HL-60 (cell line): ENCODE measurements at regions not wholly inside any gene's neighbourhood (a gene's known extent, or its start where the extent isn't known, plus 50 kb on each side); places are given as distances from the start of the nearest gene placed in this dataset.
"Not testable (repeated sequence)": the region's sequence is repeated elsewhere in the genome, so short reads cannot be mapped to it uniquely, and the experiment has no call there.

Source experiments
- POLR2AphosphoS5 ChIP-seq: IDR thresholded peaks from 2 replicates; pipeline ENCODE4 v1.6.1; 2012; ENCODE audit warnings: low read depth
- TF ChIP-seq, protein P1 (sequence below): IDR thresholded peaks from one replicate; pipeline ENCODE4 v1.5.1; 2011; ENCODE audit warnings: low read length, control low read depth, inconsistent platforms; ENCODE audit not compliant: insufficient read depth
- TF ChIP-seq, protein P2 (sequence below): IDR thresholded peaks from 2 replicates; pipeline ENCODE4 v1.6.1; 2012; ENCODE audit warnings: low read depth; ENCODE audit not compliant: insufficient replicate concordance

DNA sequence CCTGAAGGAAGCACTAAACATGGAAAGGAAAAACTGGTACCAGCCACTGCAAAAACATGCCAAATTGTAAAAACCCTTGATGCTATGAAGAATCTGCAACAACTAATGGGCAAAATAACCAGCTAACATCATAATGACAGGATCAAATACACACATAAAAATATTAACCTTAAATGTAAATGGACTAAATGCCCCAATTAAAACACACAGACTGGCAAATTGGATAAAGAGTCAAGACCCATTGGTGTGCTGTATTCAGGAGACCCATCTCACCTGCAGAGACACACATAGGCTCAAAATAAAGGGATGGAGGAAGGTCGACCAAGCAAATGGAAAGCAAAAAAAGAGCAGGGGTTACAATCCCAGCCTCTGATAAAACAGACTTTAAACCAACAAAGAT, 87.7 kb upstream of the DNAJC1 start:
- TF ChIP-seq, protein P1, sequence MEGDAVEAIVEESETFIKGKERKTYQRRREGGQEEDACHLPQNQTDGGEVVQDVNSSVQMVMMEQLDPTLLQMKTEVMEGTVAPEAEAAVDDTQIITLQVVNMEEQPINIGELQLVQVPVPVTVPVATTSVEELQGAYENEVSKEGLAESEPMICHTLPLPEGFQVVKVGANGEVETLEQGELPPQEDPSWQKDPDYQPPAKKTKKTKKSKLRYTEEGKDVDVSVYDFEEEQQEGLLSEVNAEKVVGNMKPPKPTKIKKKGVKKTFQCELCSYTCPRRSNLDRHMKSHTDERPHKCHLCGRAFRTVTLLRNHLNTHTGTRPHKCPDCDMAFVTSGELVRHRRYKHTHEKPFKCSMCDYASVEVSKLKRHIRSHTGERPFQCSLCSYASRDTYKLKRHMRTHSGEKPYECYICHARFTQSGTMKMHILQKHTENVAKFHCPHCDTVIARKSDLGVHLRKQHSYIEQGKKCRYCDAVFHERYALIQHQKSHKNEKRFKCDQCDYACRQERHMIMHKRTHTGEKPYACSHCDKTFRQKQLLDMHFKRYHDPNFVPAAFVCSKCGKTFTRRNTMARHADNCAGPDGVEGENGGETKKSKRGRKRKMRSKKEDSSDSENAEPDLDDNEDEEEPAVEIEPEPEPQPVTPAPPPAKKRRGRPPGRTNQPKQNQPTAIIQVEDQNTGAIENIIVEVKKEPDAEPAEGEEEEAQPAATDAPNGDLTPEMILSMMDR: not testable (repeated sequence)
- TF ChIP-seq POLR2AphosphoS5: not testable (repeated sequence)
- TF ChIP-seq, protein P2, sequence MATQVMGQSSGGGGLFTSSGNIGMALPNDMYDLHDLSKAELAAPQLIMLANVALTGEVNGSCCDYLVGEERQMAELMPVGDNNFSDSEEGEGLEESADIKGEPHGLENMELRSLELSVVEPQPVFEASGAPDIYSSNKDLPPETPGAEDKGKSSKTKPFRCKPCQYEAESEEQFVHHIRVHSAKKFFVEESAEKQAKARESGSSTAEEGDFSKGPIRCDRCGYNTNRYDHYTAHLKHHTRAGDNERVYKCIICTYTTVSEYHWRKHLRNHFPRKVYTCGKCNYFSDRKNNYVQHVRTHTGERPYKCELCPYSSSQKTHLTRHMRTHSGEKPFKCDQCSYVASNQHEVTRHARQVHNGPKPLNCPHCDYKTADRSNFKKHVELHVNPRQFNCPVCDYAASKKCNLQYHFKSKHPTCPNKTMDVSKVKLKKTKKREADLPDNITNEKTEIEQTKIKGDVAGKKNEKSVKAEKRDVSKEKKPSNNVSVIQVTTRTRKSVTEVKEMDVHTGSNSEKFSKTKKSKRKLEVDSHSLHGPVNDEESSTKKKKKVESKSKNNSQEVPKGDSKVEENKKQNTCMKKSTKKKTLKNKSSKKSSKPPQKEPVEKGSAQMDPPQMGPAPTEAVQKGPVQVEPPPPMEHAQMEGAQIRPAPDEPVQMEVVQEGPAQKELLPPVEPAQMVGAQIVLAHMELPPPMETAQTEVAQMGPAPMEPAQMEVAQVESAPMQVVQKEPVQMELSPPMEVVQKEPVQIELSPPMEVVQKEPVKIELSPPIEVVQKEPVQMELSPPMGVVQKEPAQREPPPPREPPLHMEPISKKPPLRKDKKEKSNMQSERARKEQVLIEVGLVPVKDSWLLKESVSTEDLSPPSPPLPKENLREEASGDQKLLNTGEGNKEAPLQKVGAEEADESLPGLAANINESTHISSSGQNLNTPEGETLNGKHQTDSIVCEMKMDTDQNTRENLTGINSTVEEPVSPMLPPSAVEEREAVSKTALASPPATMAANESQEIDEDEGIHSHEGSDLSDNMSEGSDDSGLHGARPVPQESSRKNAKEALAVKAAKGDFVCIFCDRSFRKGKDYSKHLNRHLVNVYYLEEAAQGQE: not testable (repeated sequence)
